ENCODE measurements at regions not wholly inside any gene's neighbourhood (a gene's known extent, or its start where the extent isn't known, plus 50 kb on each side); places are given as distances from the start of the nearest gene placed in this dataset.

DNA sequence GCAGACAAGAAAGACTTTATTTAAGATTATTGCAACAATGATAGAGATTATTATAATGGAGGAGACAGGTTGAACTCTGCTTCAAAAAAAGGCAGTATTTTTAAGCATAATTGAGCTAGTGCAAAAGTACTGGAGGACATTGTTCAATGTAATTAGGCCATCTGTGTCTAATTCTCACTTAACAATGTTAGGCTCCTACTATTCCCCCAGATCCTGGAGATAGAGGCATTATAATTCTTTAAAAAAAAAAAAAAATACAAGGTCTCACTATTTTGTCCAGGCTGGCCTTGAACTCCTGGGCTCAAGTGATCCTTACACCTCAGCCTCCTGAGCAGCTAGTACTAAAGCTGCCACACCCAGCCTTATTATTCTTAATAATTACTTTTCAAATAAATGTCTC is 193.4 kb upstream of the NUDT12 start:
- TF ChIP-seq CTCF (optimal IDR thresholded peaks at IDR 0.05 in 1 of 3, IDR thresholded peaks at IDR 0.05 in 1 of 3, conservative IDR thresholded peaks at IDR 0.05 in 1 of 3; ENCODE audit: extremely low read depth in 1 of 3, insufficient read depth in 2 of 3, low read length in 3 of 3) (no peak), EZH2 (IDR thresholded peaks at IDR 0.05; ENCODE audit: low read length) (no peak)
